GM10266 (cell line): ENCODE measurements at regions not wholly inside any gene's neighbourhood (a gene's known extent, or its start where the extent isn't known, plus 50 kb on each side); places are given as distances from the start of the nearest gene placed in this dataset.

Source experiments
- DNase-seq: peaks from one replicate; pipeline ENCODE4 v3.0.0; 2012; ENCODE audit errors: extremely low spot score
- TF ChIP-seq, protein P1 (sequence below): IDR thresholded peaks from 2 replicates; pipeline ENCODE4 v1.5.1; 2012; ENCODE audit warnings: mild to moderate bottlenecking, low read depth; ENCODE audit not compliant: control insufficient read depth, insufficient read depth; ENCODE audit errors: missing control alignments

DNA sequence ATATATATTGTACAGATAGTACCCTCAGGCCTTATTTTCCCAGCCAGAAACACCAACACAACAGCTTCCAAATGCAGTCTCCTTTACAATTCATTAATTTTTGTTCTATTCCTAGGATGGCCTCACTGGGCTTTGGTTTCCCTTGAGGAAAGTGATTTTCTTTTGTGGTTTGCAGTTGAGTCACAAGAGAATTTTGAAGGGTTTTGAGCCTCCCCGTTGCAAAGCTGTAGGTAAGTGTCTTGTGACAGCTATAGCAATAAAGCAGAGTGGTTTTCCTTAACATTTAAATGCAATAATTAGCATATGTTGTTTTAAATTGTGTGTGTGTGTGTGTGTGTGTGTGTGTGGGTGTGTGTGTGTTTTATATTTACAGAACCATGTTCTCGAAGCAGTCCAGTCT, 54.1 kb upstream of the WDR17 start:
- DNase-seq = no peak
- TF ChIP-seq, protein P1, sequence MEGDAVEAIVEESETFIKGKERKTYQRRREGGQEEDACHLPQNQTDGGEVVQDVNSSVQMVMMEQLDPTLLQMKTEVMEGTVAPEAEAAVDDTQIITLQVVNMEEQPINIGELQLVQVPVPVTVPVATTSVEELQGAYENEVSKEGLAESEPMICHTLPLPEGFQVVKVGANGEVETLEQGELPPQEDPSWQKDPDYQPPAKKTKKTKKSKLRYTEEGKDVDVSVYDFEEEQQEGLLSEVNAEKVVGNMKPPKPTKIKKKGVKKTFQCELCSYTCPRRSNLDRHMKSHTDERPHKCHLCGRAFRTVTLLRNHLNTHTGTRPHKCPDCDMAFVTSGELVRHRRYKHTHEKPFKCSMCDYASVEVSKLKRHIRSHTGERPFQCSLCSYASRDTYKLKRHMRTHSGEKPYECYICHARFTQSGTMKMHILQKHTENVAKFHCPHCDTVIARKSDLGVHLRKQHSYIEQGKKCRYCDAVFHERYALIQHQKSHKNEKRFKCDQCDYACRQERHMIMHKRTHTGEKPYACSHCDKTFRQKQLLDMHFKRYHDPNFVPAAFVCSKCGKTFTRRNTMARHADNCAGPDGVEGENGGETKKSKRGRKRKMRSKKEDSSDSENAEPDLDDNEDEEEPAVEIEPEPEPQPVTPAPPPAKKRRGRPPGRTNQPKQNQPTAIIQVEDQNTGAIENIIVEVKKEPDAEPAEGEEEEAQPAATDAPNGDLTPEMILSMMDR = no peak

DNA sequence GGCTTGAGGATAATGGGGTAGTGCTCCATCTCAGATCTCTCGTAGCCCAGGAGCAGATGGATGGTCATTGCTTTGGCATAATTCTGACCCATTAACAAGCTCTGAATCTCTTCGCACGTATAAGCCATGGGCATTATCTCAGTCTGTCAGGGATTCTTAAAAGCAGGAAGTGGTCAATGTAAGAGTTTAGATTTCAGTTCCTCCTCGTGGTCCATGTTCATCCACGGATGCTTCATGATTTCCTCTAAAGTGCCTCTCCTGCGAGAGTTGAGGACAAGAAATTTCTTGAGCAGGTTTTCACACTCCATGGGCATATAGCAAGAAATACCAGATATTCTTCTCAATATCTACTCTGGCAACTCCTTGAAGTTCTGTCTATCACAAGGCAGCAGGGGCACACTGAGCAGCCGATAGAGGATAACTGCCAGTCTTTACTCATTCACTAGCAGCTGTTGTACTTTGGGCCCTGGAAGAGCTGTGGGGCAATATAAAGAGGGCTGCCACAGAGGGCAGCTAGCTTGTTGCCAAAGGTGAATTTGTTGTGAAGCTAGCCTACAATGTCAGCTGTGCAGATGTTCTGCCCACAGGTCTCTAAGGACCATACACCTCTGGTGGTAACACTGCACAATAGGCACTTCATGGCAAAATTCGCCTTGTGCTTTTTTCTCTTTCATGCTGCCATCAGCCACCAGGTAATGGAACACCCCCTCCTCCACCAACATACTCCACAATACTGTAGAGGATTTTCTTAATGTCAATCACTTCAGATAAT, 52.0 kb upstream of the WDR17 start:
- TF ChIP-seq, protein P1 = no peak
- no peak for DNase-seq

DNA sequence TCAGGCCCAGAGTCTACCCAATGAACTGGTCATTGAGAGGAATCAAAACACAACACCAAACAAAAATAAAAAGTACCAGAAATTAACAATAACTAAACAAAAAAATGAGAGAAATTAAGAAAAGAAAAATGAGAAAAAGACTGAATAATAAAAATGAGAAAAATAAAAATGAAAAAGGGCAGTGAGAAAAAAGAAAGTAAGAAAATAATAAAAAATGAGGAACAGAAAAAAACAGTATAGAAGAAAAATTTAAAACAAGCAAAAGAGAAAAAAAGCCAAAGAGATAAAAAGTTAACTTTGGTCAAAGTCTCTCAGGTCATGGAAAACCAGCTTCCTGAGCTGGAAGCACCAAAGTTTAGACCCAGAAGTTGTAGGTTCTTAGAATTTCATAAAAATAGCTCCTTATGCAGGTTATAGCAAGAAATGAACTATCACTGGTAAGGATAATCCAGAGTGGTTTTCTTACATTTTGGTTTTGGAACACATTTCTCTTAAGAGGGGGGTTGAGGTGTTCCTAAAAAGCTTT, 51.0 kb upstream of the WDR17 start:
- DNase-seq = no peak
- TF ChIP-seq, protein P1 = no peak
